Stomach (tissue), 4 donors: ENCODE measurements at regions not wholly inside any gene's neighbourhood (a gene's known extent, or its start where the extent isn't known, plus 50 kb on each side); places are given as distances from the start of the nearest gene placed in this dataset.
"Not testable (repeated sequence)": the region's sequence is repeated elsewhere in the genome, so short reads cannot be mapped to it uniquely, and the experiment has no call there.

ENCODE experiments used
- POLR2A ChIP-seq, 4 donors: fragments of 450-650 bp; IDR thresholded peaks; one replicate each; pipeline ENCODE4 v1.6.1; 2016; ENCODE audit warnings: antibody characterized with exemption in 4 of 4, control low read depth in 2 of 4, mild to moderate bottlenecking in 1 of 4, moderate library complexity in 1 of 4
- TF ChIP-seq, protein P1 (sequence below), 7 experiments: fragments of 450-650 bp in 4 of 7; fragments of 200-600 bp in 3 of 7; sonication (generic) in 3 of 7; IDR thresholded peaks; one replicate each; pipeline ENCODE4 v1.5.1; 2016 to 2019; ENCODE audit warnings: antibody characterized with exemption in 7 of 7, control low read depth in 2 of 7, mild to moderate bottlenecking in 1 of 7

DNA sequence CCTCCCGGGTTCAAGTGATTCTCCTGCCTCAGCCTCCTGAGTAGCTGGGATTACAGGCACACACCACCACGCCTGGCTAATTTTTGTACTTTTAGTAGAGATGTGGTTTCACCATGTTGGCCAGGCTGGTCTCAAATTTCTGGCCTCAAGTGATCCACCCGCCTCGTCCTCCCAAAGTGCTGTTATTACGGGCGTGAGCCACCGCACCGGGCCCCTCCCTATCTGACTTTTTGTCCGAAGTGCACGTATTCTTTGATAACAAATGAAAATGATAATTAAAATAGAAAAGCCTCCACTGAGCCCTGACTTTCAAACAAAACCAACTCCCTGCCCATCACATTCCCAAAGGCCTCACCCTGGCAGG lies 278.6 kb downstream of the TTC6 start:
- TF ChIP-seq, protein P1, sequence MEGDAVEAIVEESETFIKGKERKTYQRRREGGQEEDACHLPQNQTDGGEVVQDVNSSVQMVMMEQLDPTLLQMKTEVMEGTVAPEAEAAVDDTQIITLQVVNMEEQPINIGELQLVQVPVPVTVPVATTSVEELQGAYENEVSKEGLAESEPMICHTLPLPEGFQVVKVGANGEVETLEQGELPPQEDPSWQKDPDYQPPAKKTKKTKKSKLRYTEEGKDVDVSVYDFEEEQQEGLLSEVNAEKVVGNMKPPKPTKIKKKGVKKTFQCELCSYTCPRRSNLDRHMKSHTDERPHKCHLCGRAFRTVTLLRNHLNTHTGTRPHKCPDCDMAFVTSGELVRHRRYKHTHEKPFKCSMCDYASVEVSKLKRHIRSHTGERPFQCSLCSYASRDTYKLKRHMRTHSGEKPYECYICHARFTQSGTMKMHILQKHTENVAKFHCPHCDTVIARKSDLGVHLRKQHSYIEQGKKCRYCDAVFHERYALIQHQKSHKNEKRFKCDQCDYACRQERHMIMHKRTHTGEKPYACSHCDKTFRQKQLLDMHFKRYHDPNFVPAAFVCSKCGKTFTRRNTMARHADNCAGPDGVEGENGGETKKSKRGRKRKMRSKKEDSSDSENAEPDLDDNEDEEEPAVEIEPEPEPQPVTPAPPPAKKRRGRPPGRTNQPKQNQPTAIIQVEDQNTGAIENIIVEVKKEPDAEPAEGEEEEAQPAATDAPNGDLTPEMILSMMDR (IDR thresholded peaks at IDR 0.05), result not testable (repeated sequence)
- not testable (repeated sequence) for TF ChIP-seq POLR2A (IDR thresholded peaks at IDR 0.05)
